C4-2B (cell line): ENCODE measurements at regions not wholly inside any gene's neighbourhood (a gene's known extent, or its start where the extent isn't known, plus 50 kb on each side); places are given as distances from the start of the nearest gene placed in this dataset.

Experiments
- CTCF ChIP-seq: fragments of 450-650 bp; conservative IDR thresholded peaks from 2 replicates; pipeline ENCODE4 v1.5.1; 2017; ENCODE audit warnings: mild to moderate bottlenecking
- ZFX ChIP-seq: fragments of 450-650 bp; IDR thresholded peaks from 2 replicates; pipeline ENCODE4 v1.6.1; 2017

- TF ChIP-seq CTCF (no peak), ZFX (no peak)
These were observed 238.7 kb upstream of the KCNIP4 start for GRCh38 chr4:22187203-22187820.
